Right cardiac atrium (tissue), 5 donors: ENCODE measurements at regions not wholly inside any gene's neighbourhood (a gene's known extent, or its start where the extent isn't known, plus 50 kb on each side); places are given as distances from the start of the nearest gene placed in this dataset.

Experiments
- ATAC-seq, 2 donors: fragments of 200-7000 bp; cut with Tn5 transposase; one replicate each; pipeline versions ENCODE4 v1.8.0 to v1.9.1; 2020; ENCODE audit warnings: moderate library complexity in 2 of 2, mild to moderate bottlenecking in 1 of 2
- DNase-seq, 3 donors: peaks; one replicate each; pipeline ENCODE4 v3.0.0-alpha.2; 2020
- H3K27ac ChIP-seq: one replicate; pipeline ENCODE4 v1.5.1; 2013; ENCODE audit warnings: mild to moderate bottlenecking, low read length, control low read depth, moderate library complexity
- H3K27me3 ChIP-seq: one replicate; pipeline ENCODE4 v1.6.1; 2013; ENCODE audit not compliant: control insufficient read depth, insufficient read depth
- H3K4me1 ChIP-seq: one replicate; pipeline ENCODE4 v1.6.1; 2013; ENCODE audit warnings: low read length; ENCODE audit not compliant: control insufficient read depth, insufficient read depth
- H3K4me3 ChIP-seq: one replicate; pipeline ENCODE4 v1.5.1; 2013; ENCODE audit warnings: low read length, control low read depth
- H3K9me3 ChIP-seq: one replicate; pipeline ENCODE4 v1.6.1; 2013; ENCODE audit warnings: low read length; ENCODE audit not compliant: control insufficient read depth
- WGBS: extraction: QIAGEN DNeasy Blood & Tissue Kit; methylation state at CpG from one replicate; pipeline ENCODE4 v1.1.7; 2013; 5-methylcytosine and 5-hydroxymethylcytosine counted together
- intact Hi-C, 4 donors: fragments of 100-400 bp; cut with DNase I; formaldehyde crosslinking; loops; one replicate each; pipeline versions ENCODE4 v1.11.0 to v1.14.0; 2022 to 2023
- donor health status: healthy with polysubstance abuse.
- donor health status: DM: no; HTN: yes; CAD: no.
- donor health status: DM: no; HTN: no; CAD: no.
- donor health status: DM: no; HTN: yes; CAD: no; lungs with severe emphysema.
- donor health status: DM: yes; HTN: yes; CAD: no.

- no peak overlapping the region for H3K27ac ChIP-seq
- no peaks in the 10 kb centered on the region for H3K27me3 ChIP-seq
- no peak for ATAC-seq
- H3K9me3 ChIP-seq = no peaks in the 10 kb centered on the region
- WGBS = 93% methylated on average over 5 of the region's 5 CpGs
- no peak overlapping the region for H3K4me3 ChIP-seq
- intact Hi-C loops = no loop called here
- H3K4me1 ChIP-seq = no peaks in the 10 kb centered on the region
- DNase-seq = no peak
Observed at GRCh38 chr13:30088312-30088855, 219.0 kb downstream of the KATNAL1 start.

GRCh38 chr13:30085087-30085486 is 222.3 kb downstream of the KATNAL1 start:
- ATAC-seq (no peak), DNase-seq (no peak)
- intact Hi-C loops = no loop called here
- Histone ChIP-seq H3K4me1 (no peaks in the 10 kb centered on the region), H3K27me3 (no peaks in the 10 kb centered on the region), H3K4me3 (no peak overlapping the region), H3K9me3 (no peaks in the 10 kb centered on the region), H3K27ac (no peak overlapping the region)
- WGBS = 80% methylated on average over 1 of the region's 1 CpG

GRCh38 chr13:30082391-30082790 is 225.0 kb downstream of the KATNAL1 start:
- ATAC-seq (no peak), DNase-seq (no peak)
- intact Hi-C loops = no loop called here
- Histone ChIP-seq H3K4me1 (no peaks in the 10 kb centered on the region), H3K27ac (no peak overlapping the region), H3K4me3 (no peak overlapping the region), H3K27me3 (no peaks in the 10 kb centered on the region), H3K9me3 (no peaks in the 10 kb centered on the region)
- 87% methylated on average over 5 of the region's 5 CpGs for WGBS

GRCh38 chr13:30081331-30081730 is 226.0 kb downstream of the KATNAL1 start:
- no peaks in the 10 kb centered on the region for H3K9me3 ChIP-seq
- no peaks in the 10 kb centered on the region for H3K4me1 ChIP-seq
- DNase-seq (no peak), ATAC-seq (no peak)
- H3K4me3 ChIP-seq = no peak overlapping the region
- no peak overlapping the region for H3K27ac ChIP-seq
- H3K27me3 ChIP-seq = no peaks in the 10 kb centered on the region
- intact Hi-C loops = no loop called here

GRCh38 chr13:30079501-30079900 is 227.8 kb downstream of the KATNAL1 start:
- intact Hi-C loops = no loop called here
- Histone ChIP-seq H3K9me3 (no peaks in the 10 kb centered on the region), H3K27ac (no peak overlapping the region), H3K4me3 (no peak overlapping the region), H3K27me3 (no peaks in the 10 kb centered on the region), H3K4me1 (no peaks in the 10 kb centered on the region)
- DNase-seq (no peak), ATAC-seq (no peak)
- WGBS = 72% methylated on average over 9 of the region's 9 CpGs

GRCh38 chr13:30078059-30078458 is 227.6 kb upstream of the UBL3 start:
- Histone ChIP-seq H3K27ac (no peak overlapping the region), H3K9me3 (no peaks in the 10 kb centered on the region), H3K4me3 (no peak overlapping the region), H3K27me3 (no peaks in the 10 kb centered on the region), H3K4me1 (no peaks in the 10 kb centered on the region)
- intact Hi-C loops = no loop called here
- WGBS = 89% methylated on average over 10 of the region's 10 CpGs
- DNase-seq = no peak
- ATAC-seq = no peak

GRCh38 chr13:30077240-30077735 is 226.9 kb upstream of the UBL3 start:
- no peak for DNase-seq
- no peak for ATAC-seq
- Histone ChIP-seq H3K27ac (no peak overlapping the region), H3K4me3 (no peak overlapping the region), H3K9me3 (no peaks in the 10 kb centered on the region), H3K4me1 (no peaks in the 10 kb centered on the region), H3K27me3 (no peaks in the 10 kb centered on the region)
- intact Hi-C loops = no loop called here
- WGBS = 81% methylated on average over 4 of the region's 4 CpGs

- H3K27ac ChIP-seq = no peak overlapping the region
- no peaks in the 10 kb centered on the region for H3K27me3 ChIP-seq
- no peak overlapping the region for H3K4me3 ChIP-seq
- H3K4me1 ChIP-seq = no peaks in the 10 kb centered on the region
- no peak for DNase-seq
- no peak for ATAC-seq
- 84% methylated on average over 10 of the region's 10 CpGs for WGBS
- intact Hi-C loops = no loop called here
- H3K9me3 ChIP-seq = no peaks in the 10 kb centered on the region
Observed at GRCh38 chr13:30074955-30075614, 224.7 kb upstream of the UBL3 start.

GRCh38 chr13:30074431-30074830 is 224.0 kb upstream of the UBL3 start:
- Histone ChIP-seq H3K27ac (no peak overlapping the region), H3K4me3 (no peak overlapping the region), H3K27me3 (no peaks in the 10 kb centered on the region), H3K4me1 (no peaks in the 10 kb centered on the region), H3K9me3 (no peaks in the 10 kb centered on the region)
- 79% methylated on average over 3 of the region's 3 CpGs for WGBS
- DNase-seq = no peak
- intact Hi-C loops = no loop called here
- ATAC-seq = no peak

GRCh38 chr13:30072818-30073186 is 222.4 kb upstream of the UBL3 start:
- intact Hi-C loops = no loop called here
- no peak for DNase-seq
- WGBS = 67% methylated on average over 2 of the region's 2 CpGs
- Histone ChIP-seq H3K4me1 (no peaks in the 10 kb centered on the region), H3K27me3 (no peaks in the 10 kb centered on the region), H3K9me3 (no peaks in the 10 kb centered on the region), H3K27ac (no peak overlapping the region), H3K4me3 (no peak overlapping the region)
- no peak for ATAC-seq

- Histone ChIP-seq H3K27ac (no peak overlapping the region), H3K27me3 (no peaks in the 10 kb centered on the region), H3K4me3 (no peak overlapping the region), H3K4me1 (no peaks in the 10 kb centered on the region), H3K9me3 (no peaks in the 10 kb centered on the region)
- ATAC-seq (no peak), DNase-seq (no peak)
- WGBS = 76% methylated on average over 10 of the region's 10 CpGs
- intact Hi-C loops = no loop called here
Observed at GRCh38 chr13:30071969-30072817, 221.8 kb upstream of the UBL3 start.
